HG03571 (cell line): ENCODE measurements at regions not wholly inside any gene's neighbourhood (a gene's known extent, or its start where the extent isn't known, plus 50 kb on each side); places are given as distances from the start of the nearest gene placed in this dataset.
"Not testable (repeated sequence)": the region's sequence is repeated elsewhere in the genome, so short reads cannot be mapped to it uniquely, and the experiment has no call there.

Source experiments
- ATAC-seq: cut with Tn5 transposase; IDR thresholded peaks from one replicate; pipeline ENCODE4 v1.9.1; 2021; ENCODE audit not compliant: unreplicated experiment

DNA sequence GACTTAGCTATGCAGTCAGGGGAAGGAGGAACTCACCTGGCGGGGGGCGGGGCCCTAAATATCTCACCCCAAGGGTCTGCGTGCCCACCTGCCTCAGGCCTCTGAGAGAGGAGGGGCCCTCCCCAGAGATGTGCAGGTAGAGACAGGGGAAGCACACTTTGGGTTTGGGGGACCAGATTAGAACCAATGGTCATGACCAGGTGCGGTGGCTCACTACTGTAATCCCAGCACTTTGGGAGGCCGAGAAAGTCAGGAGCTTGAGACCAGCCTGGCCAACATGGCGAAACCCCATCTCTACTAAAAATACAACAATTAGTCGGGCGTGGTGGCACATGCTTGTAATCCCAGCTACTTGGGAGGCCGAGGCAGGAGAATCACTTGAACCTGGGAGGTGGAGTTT lies 246.4 kb upstream of the TCERG1L start:
- not testable (repeated sequence) for ATAC-seq

GRCh38 chr10:131559450-131559911 lies 248.0 kb upstream of the TCERG1L start:
- no peak for ATAC-seq

- ATAC-seq: no peak
These were observed 248.6 kb upstream of the TCERG1L start for GRCh38 chr10:131560166-131560565.

DNA sequence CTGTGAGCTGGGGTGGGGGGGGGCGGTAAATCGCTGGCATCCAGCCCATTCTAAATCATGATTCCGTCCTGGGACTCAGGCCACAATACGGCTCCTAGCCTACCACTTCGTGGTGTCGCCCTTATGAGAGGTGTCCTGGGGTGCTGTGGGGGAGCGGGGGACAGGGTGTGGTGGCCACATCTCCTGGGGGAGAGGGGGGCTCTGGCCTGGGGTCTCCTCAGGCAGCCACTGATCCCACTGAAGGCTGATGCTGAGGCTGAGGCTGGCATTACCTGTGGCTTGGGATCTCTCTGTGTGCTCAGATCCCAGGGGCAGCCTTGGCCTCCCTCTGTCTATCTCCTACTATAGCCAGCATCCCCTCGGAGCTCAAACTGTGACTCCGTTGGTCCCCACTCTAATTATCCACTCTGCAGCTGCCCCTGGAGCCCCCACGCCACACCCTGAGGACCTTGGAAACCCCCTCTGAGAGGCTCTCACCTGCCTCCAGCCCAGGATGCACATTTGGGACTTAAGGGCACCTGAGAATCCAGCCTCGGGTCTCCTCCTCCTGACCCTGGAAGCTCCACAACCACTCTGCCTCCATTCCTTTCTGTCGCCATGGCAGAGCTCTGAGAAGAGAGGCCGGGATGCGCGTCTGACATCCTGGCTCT lies 249.3 kb upstream of the TCERG1L start:
- ATAC-seq: no peak

DNA sequence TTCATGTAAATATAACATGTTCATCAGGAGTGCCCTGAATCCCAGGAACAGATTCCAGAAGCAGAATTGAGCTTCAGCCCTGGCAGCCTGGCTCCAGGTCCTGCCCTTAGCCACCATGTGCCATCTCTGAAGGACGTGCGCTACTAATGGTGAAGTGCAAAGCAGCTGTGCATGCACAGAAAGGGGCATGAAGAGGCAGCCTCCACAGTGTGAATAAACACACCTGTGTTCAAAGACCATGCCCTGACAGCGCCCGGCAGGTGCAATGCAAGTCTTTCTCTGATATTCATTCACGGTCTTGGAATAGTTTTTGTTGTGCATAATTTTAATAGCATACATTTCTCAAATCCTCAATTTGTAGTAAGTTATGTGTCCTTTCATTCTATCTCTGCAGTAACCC lies 250.4 kb upstream of the TCERG1L start:
- ATAC-seq: no peak

GRCh38 chr10:131563411-131563810 lies 251.9 kb upstream of the TCERG1L start:
- ATAC-seq: no peak

DNA sequence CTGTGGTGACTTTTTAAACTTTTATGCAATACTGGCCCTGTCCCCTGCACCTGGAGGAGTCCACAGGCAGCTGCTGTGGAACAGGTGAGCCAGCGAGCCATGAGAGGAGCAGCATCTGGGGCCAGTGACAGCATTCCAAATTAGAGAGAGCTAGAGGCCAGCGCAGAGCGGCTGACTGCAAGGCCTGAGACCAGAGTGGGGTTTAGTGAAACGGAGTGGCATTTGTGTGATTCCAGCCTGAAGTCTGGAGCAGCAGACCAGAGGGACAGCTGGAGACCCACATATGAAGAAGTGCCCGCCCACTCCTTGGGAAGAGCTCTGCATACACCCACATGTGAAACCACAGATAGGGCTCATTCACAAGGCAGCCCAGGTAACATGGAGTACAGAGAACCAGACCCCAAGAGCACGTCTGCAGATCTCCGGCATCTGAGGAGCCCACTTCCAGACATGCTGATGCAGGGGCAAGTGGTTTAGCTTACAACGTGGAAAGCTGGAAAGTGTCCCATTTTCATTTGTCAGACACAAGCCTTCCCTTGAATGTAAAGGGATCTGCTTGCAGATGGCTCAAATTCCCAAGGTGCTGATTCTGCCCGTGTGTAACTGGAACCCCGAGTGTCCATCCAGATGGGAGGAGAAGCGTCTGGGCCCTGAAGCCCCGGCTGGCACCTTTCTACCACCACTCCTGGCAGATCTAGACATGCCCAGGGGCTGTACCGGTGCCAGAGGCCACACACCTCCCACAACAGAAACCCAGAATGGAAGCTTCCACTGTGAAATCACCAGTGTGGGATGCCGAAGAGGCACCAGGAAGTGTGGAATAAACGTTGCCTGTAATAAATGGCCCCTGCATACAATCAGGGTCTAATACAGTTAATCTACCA lies 256.0 kb upstream of the TCERG1L start:
- ATAC-seq: no peak

DNA sequence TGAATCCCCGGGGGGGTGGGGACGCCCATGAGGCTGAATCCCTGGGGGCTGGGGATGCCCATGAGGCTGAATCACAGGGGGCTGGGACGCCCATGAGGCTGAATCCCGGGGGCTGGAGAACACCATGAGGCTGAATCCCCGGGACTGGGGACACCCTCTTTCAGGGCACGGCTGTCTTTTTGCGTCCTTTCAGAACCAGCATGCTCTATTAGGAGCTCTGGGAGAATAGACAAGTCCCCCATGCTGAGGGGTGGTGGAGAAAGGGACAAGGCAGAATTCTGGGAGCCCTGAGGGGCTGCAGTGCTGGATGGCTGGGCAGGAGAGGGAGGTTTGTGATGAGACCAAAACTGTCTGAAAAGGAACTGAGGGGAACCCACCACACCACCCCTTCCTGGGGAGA lies 257.3 kb upstream of the TCERG1L start:
- no peak for ATAC-seq

DNA sequence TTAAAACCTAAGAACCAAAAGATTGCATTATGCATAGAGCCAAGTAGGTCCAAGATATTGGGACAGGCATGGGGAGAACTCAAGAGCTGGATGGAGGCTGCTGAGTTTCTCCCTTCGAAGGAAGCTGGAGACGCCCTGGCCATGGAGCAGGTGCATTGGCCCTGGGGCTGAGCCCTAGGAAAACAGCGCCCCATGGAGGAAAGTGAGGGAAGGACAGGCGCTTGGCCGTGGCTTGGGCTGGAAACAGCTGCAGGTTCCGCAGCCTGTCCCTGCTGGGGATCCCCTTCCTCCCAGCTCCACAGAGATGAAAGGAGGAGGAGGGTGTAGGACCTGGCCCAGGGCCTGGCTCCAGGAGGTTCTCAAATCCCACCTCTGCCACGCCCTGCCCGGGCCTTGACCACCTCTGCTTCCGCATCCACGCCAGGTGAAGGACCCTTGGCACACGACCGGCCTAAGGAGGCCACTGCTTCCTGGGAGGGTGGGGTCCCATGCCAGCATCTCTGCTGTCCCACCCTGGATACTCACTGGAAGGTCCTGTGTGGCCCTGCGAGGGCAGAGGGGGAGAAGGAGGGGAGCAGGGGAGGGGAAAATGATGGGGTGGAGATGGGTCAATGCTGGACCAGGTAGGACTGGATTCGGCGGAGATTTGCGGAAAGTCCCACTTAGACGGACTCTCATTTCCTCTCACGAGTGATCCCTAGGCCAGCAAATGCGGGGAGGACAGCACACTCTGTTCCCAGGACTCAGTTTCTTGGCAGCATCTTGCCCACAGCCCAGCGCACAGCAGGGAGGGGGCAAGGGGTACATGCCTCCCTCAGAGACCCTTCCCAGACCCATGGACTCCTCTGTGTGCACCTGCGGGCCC lies 258.6 kb upstream of the TCERG1L start:
- ATAC-seq: no peak

DNA sequence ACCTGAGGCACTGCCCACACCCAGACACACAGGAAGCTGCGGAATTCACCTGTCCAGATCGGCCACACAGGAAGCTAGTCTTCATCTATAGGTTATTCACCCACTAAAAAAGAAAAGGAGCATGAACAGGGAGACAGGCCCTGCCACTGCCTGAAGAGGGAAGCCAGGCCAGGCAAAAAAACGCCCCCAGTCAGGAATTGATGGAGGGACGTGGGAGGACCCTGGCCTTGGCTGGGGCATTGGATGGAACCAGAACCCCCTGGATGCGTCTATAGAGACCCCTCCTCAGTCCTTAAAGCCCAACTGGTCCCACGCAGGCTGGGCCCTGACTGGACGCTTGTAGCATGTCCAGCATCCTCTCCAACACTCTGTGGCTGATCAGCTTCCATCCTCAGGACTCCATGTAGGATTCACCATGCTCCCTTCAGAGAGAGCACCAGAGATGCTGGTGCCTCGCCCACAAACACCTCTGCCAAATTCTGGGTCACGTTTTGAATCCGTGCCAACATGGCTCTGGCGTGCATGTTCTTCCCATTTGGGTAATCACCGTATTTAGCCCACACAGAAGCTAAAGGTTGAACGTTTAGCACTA lies 259.3 kb upstream of the TCERG1L start:
- ATAC-seq: no peak

DNA sequence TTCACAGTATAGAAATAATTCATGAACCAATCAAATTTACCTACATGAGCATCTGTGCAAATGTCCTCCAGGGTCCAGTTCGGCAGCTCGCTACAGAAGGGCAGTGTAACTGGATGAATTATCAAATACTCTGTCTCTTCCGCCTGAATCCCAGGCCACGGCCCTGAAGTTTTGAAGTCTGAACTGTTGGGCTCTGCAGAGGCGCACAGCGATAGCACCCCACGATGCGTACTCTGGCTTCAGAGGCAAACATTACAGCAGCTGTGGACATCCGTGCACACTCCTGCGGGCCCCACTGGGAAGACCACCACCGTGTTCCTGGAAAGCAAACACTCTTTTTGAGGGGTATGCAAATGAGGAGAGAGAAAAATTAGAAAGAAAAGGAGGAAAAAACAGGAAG lies 259.8 kb upstream of the TCERG1L start:
- no peak for ATAC-seq

GRCh38 chr10:131571865-131572264 lies 260.3 kb upstream of the TCERG1L start:
- ATAC-seq: no peak

DNA sequence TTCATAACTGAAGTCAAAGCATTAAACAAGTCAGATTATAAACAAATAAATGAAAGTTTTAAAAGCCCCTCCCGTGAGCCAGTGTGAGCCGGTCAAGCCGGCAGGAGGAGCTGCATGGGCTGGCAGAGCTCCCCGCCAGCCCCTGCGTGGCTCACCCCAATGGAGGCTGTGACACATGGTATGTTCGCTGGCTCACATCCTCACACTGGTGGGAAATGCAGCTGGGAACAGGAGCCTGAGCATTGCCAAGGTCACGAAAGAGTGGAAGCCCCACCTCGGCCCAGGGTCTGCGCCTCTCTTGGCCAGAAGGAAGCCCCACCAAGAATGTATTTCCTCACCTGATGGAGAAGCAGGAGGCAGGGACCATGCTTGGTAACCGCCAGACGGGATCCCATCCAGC lies 261.7 kb upstream of the TCERG1L start:
- no peak for ATAC-seq

DNA sequence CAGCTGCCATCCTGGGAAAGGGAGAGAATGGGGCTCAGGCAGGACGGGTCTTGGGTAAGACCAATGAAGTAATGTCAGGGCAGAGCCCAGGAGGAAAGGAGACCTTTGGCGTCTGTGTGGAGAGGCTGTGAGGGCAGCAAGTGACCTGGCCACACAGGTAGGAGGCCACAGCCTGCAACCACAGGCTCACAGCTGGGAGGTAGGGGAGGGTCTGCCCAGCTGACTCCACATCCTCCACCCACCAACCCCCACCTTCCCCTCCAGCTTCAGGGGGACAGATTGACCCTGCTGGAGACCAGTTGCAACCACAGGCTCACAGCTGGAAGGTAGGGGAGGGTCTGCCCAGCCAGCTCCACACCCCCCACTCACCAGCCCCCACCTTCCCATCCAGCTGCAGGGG lies 262.2 kb upstream of the TCERG1L start:
- no peak for ATAC-seq

DNA sequence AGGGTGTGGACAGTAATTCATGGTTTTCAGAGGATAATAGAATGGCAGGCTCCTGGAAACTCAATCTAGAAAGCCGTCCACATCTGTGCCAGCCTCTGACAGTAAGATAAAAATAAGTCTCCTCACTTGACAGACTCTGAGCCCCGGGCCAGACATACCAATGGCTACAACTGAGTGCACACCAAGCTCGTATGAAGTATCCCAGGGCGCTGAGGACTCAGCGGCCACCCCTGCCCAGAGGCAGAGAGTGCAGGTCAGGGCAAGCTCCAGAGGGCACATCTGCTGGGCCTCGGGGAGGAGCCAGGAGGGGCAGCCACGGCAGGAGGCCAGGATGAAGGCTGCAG lies 262.8 kb upstream of the TCERG1L start:
- no peak for ATAC-seq

- ATAC-seq: no peak
These were observed 263.3 kb upstream of the TCERG1L start for GRCh38 chr10:131574707-131575430.

GRCh38 chr10:131575877-131576276 lies 264.4 kb upstream of the TCERG1L start:
- no peak for ATAC-seq

DNA sequence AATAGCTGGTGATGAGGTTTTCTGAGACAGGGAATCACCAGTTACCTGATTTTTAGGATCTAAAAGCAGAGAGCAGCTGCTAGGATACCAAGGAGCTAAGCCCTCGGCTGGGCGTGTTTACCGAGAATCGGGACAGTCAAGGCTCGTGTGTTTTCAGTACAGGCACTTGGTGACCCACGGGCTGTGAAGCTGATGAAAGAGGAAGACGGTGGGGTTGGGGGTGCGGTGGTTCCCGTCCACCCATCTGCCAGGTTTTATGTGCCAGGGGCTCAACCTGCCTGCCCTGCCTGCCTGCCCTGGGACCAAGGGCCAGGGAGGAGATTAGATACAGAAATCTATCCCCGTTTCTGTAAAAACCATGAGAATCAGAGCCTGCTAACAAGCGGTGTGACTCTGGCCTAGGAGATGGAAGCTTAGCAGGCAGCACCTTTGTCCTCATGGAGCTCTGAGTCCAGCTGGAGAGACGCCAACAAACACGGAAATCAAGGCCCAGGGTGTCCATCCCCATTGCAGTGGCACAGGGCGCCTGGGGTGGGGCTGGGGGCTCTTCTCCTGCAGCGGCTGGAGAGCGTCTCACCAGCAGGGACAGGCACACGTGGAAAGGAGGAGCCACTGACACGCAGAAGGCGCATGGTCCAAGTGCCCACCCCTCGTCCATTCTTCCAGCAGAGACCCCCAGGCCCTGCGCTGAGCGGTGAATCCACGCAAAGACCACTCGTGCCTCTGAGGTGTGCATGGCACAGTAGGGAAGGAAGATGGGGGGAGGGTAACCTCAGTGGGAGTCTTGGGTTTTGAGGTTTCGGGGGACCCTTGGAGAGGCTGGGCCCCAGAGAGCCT lies 265.0 kb upstream of the TCERG1L start:
- ATAC-seq: no peak

- ATAC-seq: no peak
These were observed 265.6 kb upstream of the TCERG1L start for GRCh38 chr10:131577178-131577555.
